ENCODE measurements at regions not wholly inside any gene's neighbourhood (a gene's known extent, or its start where the extent isn't known, plus 50 kb on each side); places are given as distances from the start of the nearest gene placed in this dataset.

DNA sequence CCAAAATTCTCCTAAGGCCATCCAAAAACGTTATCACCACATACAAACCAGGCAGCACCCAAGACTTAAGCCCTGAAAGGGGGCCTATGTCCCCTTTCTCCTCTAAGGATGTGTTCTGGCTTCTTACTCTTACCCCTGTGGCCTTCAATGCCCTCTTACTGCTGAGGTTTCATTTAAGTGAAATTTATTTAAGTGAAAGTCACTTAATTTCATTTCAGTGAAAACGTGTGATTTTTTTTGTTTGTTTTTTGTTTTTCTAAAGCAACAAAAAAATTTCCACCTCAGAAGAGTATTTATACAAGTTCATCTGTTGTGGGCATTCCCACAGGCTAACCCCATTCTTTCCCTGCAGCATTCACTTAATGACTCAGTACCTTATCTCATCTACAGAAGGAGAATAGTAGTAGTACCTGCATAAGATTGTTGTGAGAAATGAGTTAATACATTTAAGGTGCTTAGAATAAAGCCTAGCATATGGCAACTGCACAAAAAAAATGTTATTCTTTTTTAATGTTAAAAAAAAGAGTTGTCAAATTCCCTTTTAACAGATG lies 220.6 kb downstream of the CHRM3 start:
- no peak for DNase-seq

GRCh38 chr1:239608469-239608868 lies 222.1 kb downstream of the CHRM3 start:
- no peak for DNase-seq

- no peak for DNase-seq
These were observed 226.0 kb downstream of the CHRM3 start for GRCh38 chr1:239612379-239612778.

DNA sequence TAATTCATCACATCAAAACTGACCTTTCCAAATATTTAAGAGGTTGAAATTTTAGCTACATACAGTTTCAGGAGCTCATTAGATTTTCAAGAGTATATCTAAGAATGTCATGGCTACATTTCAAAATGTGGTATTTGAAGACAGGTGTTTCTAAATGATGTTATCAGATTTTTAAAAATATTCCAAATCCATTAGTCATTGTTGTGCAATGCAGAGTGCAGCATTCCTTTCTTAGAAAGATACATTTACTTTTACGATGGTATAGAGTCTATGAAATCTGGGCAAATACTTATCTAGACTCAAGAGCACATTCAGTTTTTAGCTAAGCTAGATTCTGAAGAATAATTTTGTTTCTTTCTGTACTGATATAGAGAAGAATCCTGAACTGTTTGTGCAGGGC lies 230.3 kb downstream of the CHRM3 start:
- no peak for DNase-seq

GRCh38 chr1:239617259-239617658 lies 230.9 kb downstream of the CHRM3 start:
- DNase-seq, result no peak

DNA sequence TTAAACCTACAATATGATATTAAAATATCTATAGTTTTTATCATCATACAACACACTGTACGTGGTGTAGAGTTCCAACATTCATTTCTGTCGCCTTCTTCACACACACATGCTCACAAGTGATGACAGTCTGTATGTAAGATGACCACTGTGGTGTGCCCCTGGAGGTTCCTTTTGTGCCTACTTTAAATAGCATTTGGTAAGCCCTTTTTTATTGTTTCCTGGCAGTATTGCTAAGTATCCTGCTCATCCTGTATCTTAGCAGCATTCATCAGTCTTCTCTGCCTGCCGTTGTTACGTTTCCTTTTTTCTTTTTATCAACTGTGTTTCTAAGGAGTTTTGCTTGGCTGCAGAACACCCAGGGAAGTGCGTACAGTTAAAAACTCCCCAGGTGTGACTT lies 231.4 kb downstream of the CHRM3 start:
- no peak for DNase-seq

GRCh38 chr1:239619190-239619589 lies 232.8 kb downstream of the CHRM3 start:
- DNase-seq, result no peak

- no peak for DNase-seq
These were observed 244.4 kb downstream of the CHRM3 start for GRCh38 chr1:239630767-239631166.

DNA sequence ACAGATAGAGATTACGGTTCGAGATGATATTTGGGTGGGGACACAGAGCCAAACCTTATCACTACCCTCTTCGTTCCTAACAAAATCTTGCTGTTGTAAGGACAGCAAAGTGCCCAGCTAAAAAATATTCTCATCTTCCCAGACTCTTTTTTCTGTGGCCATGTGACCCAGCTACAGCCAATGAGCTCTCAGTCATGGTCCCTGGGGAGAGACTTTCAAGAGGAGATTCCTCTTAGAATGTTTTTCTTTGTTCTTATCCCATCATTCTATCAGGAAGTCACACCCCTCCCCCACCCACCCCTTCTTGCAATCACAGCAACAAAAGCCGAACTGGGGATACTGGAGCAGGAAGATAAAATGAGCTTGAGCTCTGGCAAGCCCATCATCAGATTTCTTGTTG lies 247.1 kb downstream of the CHRM3 start:
- no peak for DNase-seq

GRCh38 chr1:239635276-239635675 lies 248.9 kb downstream of the CHRM3 start:
- no peak for DNase-seq

DNA sequence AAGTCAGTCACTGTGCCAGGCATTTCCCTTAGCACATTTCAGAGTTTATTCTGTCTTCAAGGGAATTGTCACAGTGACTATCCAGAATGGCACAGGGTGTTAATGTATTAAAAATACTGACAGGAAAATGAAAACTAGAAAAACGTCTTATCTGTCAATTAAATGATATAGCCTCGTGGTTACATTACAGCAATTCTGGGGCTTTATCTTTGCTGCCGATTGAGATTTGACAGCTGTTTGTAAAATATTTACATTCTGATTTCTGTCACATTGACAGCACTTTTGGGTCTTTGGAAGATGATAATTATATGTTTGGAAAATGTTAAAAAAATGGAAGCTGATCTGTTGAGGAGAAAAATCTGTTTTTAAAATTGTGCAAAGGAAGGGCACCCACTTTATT lies 250.0 kb downstream of the CHRM3 start:
- DNase-seq, result no peak

GRCh38 chr1:239644604-239645003 lies 258.2 kb downstream of the CHRM3 start:
- DNase-seq, result no peak

GRCh38 chr1:239647045-239647444 lies 260.7 kb downstream of the CHRM3 start:
- DNase-seq, result no peak

DNA sequence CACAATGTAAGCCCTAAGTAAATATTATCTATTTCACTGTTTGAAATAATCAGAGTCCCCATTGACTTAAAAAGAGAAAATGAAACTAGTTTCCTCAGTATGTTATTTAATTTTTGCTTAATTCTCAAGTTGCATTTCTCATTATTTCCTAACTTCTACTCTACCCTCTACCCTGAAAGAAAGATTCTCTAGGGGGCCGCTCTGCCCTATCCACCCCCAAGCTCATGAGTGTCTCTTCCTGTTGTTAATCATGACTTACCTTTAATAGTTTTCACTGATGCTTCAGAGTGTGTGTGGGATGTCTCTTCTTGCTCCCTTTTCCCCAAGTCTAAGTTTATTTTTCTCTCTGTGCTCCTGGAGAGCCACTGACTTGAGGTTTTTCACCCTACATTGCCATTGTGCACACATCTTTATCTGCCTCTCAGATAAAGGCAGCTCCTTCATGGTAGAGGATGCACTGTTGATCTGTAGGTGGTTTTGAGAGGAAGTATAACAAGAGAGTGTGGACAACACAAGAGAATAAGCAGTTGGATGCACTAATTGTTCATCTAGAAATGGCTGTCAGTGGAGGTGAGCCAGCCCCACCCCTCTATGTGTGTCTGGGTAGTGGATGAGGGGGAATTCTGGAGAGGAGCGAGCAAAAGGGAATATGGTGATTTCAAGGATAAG lies 261.7 kb downstream of the CHRM3 start:
- no peak for DNase-seq

- no peak for DNase-seq
These were observed 268.7 kb downstream of the CHRM3 start for GRCh38 chr1:239655023-239655422.

- DNase-seq, result no peak
These were observed 270.9 kb downstream of the CHRM3 start for GRCh38 chr1:239657291-239657690.

- no peak for DNase-seq
These were observed 276.6 kb downstream of the CHRM3 start for GRCh38 chr1:239662950-239663349.

DNA sequence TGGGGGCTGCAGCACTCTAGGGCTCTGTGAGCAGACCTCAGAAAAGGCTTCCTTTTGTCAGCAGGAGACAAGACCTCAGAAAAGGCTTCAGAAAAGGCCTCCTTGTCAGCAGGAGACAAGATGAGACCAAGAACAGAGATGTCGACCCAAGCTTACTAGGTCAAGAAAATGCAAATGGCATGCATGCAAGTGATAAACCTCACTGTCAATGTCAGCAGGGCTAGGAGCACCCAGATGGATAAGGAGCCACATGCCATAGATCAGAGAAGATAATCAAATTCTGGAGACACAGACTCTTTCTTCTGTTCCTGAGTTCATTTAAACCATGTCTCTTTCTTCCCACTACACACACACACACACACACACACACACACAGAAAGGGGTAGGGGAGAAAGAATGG lies 285.9 kb downstream of the CHRM3 start:
- no peak for DNase-seq

DNA sequence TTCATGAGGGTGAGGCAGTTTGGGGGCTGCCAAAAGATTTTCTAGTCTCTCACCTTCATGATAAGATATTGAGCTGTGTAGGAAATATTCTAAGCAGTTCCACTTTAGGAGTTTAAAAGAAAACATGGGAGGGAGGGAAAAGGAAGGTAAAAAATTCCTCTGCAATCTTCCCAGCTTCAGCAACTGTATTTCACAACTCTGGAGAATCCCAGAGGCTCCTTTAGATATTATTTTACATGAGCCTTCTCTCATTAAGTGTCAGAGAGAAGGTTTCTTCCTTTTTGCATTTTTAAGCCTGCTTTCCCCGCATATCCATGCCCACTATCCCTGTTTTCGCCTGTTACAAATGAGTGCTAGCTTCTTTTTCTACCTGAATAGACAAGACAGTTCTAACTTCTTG lies 289.4 kb downstream of the CHRM3 start:
- no peak for DNase-seq

DNA sequence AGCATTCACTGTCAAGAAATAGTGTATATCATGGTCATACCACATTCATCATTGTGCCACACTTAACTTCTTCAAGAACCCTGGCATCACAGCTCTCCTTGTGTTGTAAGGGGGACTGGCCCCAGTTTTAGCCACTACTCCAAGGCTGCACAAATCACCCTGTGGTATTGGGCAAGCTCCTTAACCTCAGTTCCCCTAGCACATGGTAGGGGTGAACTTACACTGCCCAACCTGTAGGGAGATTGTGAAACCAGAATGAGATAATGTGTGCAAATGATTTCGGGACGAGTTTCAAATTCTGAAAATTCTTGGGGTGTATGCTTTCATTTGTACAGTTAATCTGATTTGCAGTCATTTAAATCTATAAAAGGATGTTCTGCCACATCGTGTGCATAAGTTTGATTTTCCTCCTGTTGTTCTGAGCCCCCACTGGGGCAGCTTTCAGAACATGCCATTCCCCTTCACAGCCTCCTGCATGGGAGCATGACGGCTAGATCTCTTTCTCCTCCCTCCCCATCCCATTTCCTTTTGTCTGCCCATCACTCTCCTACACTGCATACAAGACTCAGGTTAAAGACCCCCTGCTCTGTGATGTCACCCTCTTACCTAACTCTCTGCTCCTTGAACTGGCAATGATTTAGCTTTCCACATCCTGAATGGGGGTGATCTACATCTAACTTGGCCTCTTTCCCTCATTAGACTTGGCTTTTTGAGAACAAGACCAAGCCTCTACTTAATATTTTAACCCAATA lies 290.3 kb downstream of the CHRM3 start:
- no peak for DNase-seq

DNA sequence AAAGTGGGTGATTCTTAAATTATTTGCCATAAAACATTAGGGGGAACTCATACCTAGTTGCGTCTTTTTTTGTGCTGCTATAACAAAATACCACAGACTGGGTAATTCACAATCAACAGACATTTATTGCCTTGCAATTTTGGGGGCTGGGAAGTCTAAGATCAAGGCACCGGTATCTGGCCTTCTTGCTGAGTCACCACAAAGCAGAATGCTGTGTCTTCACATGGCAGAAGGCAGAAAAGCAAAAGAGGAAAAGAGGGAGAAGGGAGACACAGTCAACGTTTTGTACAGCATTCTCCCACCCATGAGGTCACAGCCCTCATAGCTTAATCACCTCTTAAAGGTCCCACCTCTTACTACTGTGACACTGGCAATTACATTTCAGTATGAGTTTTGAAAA lies 291.0 kb downstream of the CHRM3 start:
- no peak for DNase-seq

DNA sequence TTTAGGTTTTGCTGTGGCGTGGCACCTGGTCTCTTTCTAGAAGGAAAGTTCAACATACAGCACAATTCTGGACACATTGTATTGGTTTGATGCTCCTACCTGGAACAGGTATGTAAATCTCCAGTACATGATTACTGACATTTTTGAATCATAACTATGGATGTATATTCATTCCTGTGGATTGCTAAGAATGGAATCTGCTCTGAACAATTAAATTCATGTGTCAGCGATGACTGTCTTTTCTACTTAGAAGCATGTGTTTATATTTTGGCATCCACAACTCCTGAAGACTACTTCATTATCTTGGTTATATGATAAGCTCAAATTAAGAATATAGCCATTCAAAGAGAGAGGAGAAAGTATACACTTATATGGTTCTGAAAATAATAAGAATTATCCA lies 291.8 kb downstream of the CHRM3 start:
- no peak for DNase-seq

GRCh38 chr1:239682046-239682445 lies 295.7 kb downstream of the CHRM3 start:
- no peak for DNase-seq

DNA sequence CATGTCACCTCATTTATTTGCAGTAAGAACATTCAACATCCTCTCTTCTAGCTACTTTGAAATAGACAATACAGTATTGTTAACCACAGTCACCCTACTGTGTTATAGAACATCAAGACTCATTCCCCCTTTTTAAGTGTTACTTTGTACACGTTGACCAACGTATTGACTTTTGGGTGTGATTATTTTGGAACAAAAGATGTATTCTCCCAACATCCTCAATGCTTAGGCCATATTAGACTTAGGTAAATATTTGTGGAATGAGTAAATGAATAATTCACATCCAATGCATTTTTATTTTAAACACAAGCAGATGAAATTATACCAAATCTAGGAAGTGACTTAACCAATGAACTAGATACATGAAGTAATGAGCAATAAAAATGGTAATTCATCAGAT lies 296.6 kb downstream of the CHRM3 start:
- DNase-seq, result no peak

DNA sequence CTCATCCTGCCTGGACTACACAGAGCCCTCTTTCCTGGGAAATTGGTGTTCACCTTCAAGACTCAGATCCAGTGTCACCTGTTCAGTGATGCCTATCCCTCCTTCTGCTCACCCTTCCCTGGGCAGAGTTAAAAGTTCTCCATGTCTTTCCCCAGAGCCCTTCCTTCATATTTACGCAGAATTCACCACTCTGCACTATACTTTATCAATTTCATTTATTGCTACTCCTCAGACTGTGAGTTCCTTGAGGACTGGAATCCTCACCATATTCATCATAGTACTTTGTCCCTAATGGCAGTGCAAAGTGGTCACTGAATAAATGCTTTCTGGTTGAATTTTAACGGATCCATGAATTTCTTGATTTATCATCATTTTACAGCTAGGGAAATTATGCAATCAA lies 300.0 kb downstream of the CHRM3 start:
- no peak for DNase-seq

Data from CD4-positive, alpha-beta T cell treated with Interleukin-17A for 4 hours (primary cell).